ENCODE measurements at regions not wholly inside any gene's neighbourhood (a gene's known extent, or its start where the extent isn't known, plus 50 kb on each side); places are given as distances from the start of the nearest gene placed in this dataset.
"Not testable (repeated sequence)": the region's sequence is repeated elsewhere in the genome, so short reads cannot be mapped to it uniquely, and the experiment has no call there.

- POLR2A ChIA-PET (ENCODE audit: unreplicated experiment) = no interaction called here
- H4K20me1 ChIP-seq (ENCODE audit: insufficient read depth) = no peaks in the 10 kb centered on the region
- TF ChIP-seq CTCF (conservative IDR thresholded peaks at IDR 0.05) = no peak
- no peak for TF ChIP-seq EZH2 (IDR thresholded peaks at IDR 0.05; ENCODE audit: low read depth)
- no peak for DNase-seq
- no TSS peak for BruUV-seq (replicated peaks)
- no peaks in the 10 kb centered on the region for H3K36me3 ChIP-seq (ENCODE audit: low read depth)
- no peaks in the 10 kb centered on the region for H3F3A ChIP-seq (ENCODE audit: insufficient read depth, low read depth)
- no peak overlapping the region for H2AFZ ChIP-seq
- H3K4me3 ChIP-seq = no peak overlapping the region
- H3K79me2 ChIP-seq (ENCODE audit: low read depth) = no peaks in the 10 kb centered on the region
- intact Hi-C loops (cut with micrococcal nuclease; ENCODE audit: unreplicated experiment) = no loop called here
- no peaks in the 10 kb centered on the region for H3K9me2 ChIP-seq (ENCODE audit: insufficient read depth)
- H3K9me3 ChIP-seq (ENCODE audit: insufficient read depth, low read depth) = no peaks in the 10 kb centered on the region
- no peak overlapping the region for H3K27ac ChIP-seq
- CTCF ChIA-PET = no interaction called here
- no peak overlapping the region for H3K4me2 ChIP-seq
- H3K4me1 ChIP-seq (replicated peaks; ENCODE audit: insufficient read depth) = no peaks in the 10 kb centered on the region
- H3K27me3 ChIP-seq (ENCODE audit: insufficient read depth, low read depth) = 0 out of 2 replicates have a peak, but pooled peaks cover 3% of the 10 kb centered on the region
Measured at GRCh38 chr15:57893040-57893439, 172.5 kb downstream of the ALDH1A2 start.

- Histone ChIP-seq H3K27ac (no peak overlapping the region), H3K27me3 (ENCODE audit: insufficient read depth, low read depth) (0 out of 2 replicates have a peak, but pooled peaks cover 3% of the 10 kb centered on the region), H3K4me2 (no peak overlapping the region), H3K4me3 (no peak overlapping the region), H3K36me3 (ENCODE audit: low read depth) (no peaks in the 10 kb centered on the region), H3K4me1 (replicated peaks; ENCODE audit: insufficient read depth) (no peaks in the 10 kb centered on the region), H2AFZ (no peak overlapping the region), H3F3A (ENCODE audit: insufficient read depth, low read depth) (no peaks in the 10 kb centered on the region), H3K79me2 (ENCODE audit: low read depth) (no peaks in the 10 kb centered on the region), H3K9me3 (ENCODE audit: insufficient read depth, low read depth) (no peaks in the 10 kb centered on the region), H4K20me1 (ENCODE audit: insufficient read depth) (no peaks in the 10 kb centered on the region), H3K9me2 (ENCODE audit: insufficient read depth) (no peaks in the 10 kb centered on the region)
- no peak for TF ChIP-seq CTCF (conservative IDR thresholded peaks at IDR 0.05)
- TF ChIP-seq EZH2 (IDR thresholded peaks at IDR 0.05; ENCODE audit: low read depth) = no peak
- no peak for DNase-seq
- no TSS peak for BruUV-seq (replicated peaks)
- POLR2A ChIA-PET (ENCODE audit: unreplicated experiment) = no interaction called here
- CTCF ChIA-PET = no interaction called here
- intact Hi-C loops (cut with micrococcal nuclease; ENCODE audit: unreplicated experiment) = no loop called here
Measured at GRCh38 chr15:57895291-57895690, 170.2 kb downstream of the ALDH1A2 start.

- Histone ChIP-seq H3K27me3 (ENCODE audit: insufficient read depth, low read depth) (0 out of 2 replicates have a peak, but pooled peaks cover 3% of the 10 kb centered on the region), H3K27ac (no peak overlapping the region), H3K79me2 (ENCODE audit: low read depth) (no peaks in the 10 kb centered on the region), H3K9me3 (ENCODE audit: insufficient read depth, low read depth) (no peaks in the 10 kb centered on the region), H3K4me2 (no peak overlapping the region), H4K20me1 (ENCODE audit: insufficient read depth) (no peaks in the 10 kb centered on the region), H2AFZ (no peak overlapping the region), H3K4me3 (no peak overlapping the region), H3K4me1 (replicated peaks; ENCODE audit: insufficient read depth) (no peaks in the 10 kb centered on the region), H3K9me2 (ENCODE audit: insufficient read depth) (no peaks in the 10 kb centered on the region), H3K36me3 (ENCODE audit: low read depth) (no peaks in the 10 kb centered on the region), H3F3A (ENCODE audit: insufficient read depth, low read depth) (no peaks in the 10 kb centered on the region)
- DNase-seq = no peak
- BruUV-seq (replicated peaks) = no TSS peak
- ChIA-PET CTCF (no interaction called here), POLR2A (ENCODE audit: unreplicated experiment) (no interaction called here)
- no peak for TF ChIP-seq CTCF (conservative IDR thresholded peaks at IDR 0.05)
- TF ChIP-seq EZH2 (IDR thresholded peaks at IDR 0.05; ENCODE audit: low read depth) = no peak
- intact Hi-C loops (cut with micrococcal nuclease; ENCODE audit: unreplicated experiment) = no loop called here
Measured at GRCh38 chr15:57896114-57896513, 169.4 kb downstream of the ALDH1A2 start.

GRCh38 chr15:57896899-57897298 lies 168.6 kb downstream of the ALDH1A2 start:
- H3K79me2 ChIP-seq (ENCODE audit: low read depth); H3K4me3 ChIP-seq; POLR2A ChIA-PET (ENCODE audit: unreplicated experiment); intact Hi-C loops (cut with micrococcal nuclease; ENCODE audit: unreplicated experiment); CTCF ChIA-PET; BruUV-seq (replicated peaks); H2AFZ ChIP-seq; H3K4me1 ChIP-seq (replicated peaks; ENCODE audit: insufficient read depth); H3K27me3 ChIP-seq (ENCODE audit: insufficient read depth, low read depth); H4K20me1 ChIP-seq (ENCODE audit: insufficient read depth); H3K9me3 ChIP-seq (ENCODE audit: insufficient read depth, low read depth); H3K9me2 ChIP-seq (ENCODE audit: insufficient read depth); H3F3A ChIP-seq (ENCODE audit: insufficient read depth, low read depth); H3K4me2 ChIP-seq; H3K27ac ChIP-seq; DNase-seq; H3K36me3 ChIP-seq (ENCODE audit: low read depth): not testable (repeated sequence)

All from PC-9 (cell line).